HCT116 (cell line): ENCODE measurements at regions not wholly inside any gene's neighbourhood (a gene's known extent, or its start where the extent isn't known, plus 50 kb on each side); places are given as distances from the start of the nearest gene placed in this dataset.

Experiments used
- ATAC-seq: fragments of 200-7000 bp; cut with Tn5 transposase; 2 replicates; pipeline ENCODE4 v1.9.1; 2020; ENCODE audit warnings: mild to moderate bottlenecking, moderate library complexity
- BruUV-seq: library from RNA; stranded (reverse); fragments of 400-500 nt; replicated peaks from 2 replicates; lab custom pipeline; 2021; lab: Mats Ljungman, UMichigan
- CTCF ChIA-PET: fragments of 300-600 bp; sonication (Branson Sonifier 250); formaldehyde crosslinking; loops from one replicate; lab custom pipeline; 2021; ENCODE audit warnings: antibody characterized with exemption; lab: Charles Lee
- POLR2A ChIA-PET: fragments of 300-600, 350-600 bp; sonication (Branson Sonifier 250); formaldehyde crosslinking; loops from one replicate; lab custom pipeline; 2021; ENCODE audit warnings: antibody characterized with exemption; lab: Charles Lee
- RAD21 ChIA-PET, 2 experiments: fragments of 300-600 bp; sonication (Branson Sonifier 250); formaldehyde crosslinking; loops; one replicate each; lab custom pipeline; 2023; ENCODE audit warnings: low total read pairs in 2 of 2; ENCODE audit not compliant: uncharacterized antibody in 2 of 2, unreplicated experiment in 2 of 2, low non-redundant PET in 1 of 2; lab: Charles Lee
- DNase-seq: peaks from one replicate; pipeline ENCODE4 v3.0.0-alpha.2; 2010; ENCODE audit warnings: low read depth, low spot score
- H2AFZ ChIP-seq: fragments of 200-600 bp; shearing (Covaris generic), sonication (generic); 2 replicates; pipeline ENCODE4 v1.6.1; 2017; ENCODE audit warnings: low read depth, mixed run types, mixed read lengths, antibody characterized with exemption, low read length; ENCODE audit not compliant: poor library complexity, severe bottlenecking
- H3K27ac ChIP-seq: 2 replicates; pipeline ENCODE4 v1.5.1; 2012; ENCODE audit warnings: low read depth, low read length
- H3K27me3 ChIP-seq: fragments of 200-600 bp; sonication (generic); 2 replicates; pipeline ENCODE4 v1.6.1; 2016; ENCODE audit warnings: mixed run types, low read length, mixed read lengths; ENCODE audit not compliant: insufficient read depth
- H3K36me3 ChIP-seq, 2 experiments: fragments of 200-500 bp in 1 of 2; fragments of 200-600 bp in 1 of 2; sonication (Bioruptor generic) in 1 of 2; sonication (generic) in 1 of 2; 2 replicates each; pipeline versions ENCODE4 v1.5.1 to v1.6.1; 2014 to 2016; ENCODE audit warnings: low read length in 2 of 2, inconsistent platforms in 1 of 2, mixed read lengths in 1 of 2, mixed run types in 1 of 2; ENCODE audit not compliant: insufficient read depth in 2 of 2, control insufficient read depth in 1 of 2
- H3K4me1 ChIP-seq, 2 experiments: fragments of 200-600 bp in 1 of 2; sonication (generic) in 1 of 2; 2 replicates each; pipeline versions ENCODE4 v1.5.1 to v1.6.1; 2012 to 2017; ENCODE audit warnings: low read length in 2 of 2, inconsistent platforms in 1 of 2, mild to moderate bottlenecking in 1 of 2, mixed read lengths in 1 of 2, mixed run types in 1 of 2, moderate library complexity in 1 of 2; ENCODE audit not compliant: insufficient read depth in 2 of 2, control insufficient read depth in 1 of 2
- H3K4me2 ChIP-seq: fragments of 200-600 bp; sonication (generic); 2 replicates; pipeline ENCODE4 v1.6.1; 2017; ENCODE audit warnings: mixed run types, low read length, mixed read lengths
- H3K4me3 ChIP-seq, 2 experiments: fragments of 200-600 bp in 1 of 2; sonication (generic) in 1 of 2; replicated peaks in 1 of 2; 2 replicates each; pipeline ENCODE4 v1.5.1; 2011 to 2016; ENCODE audit warnings: low read length in 2 of 2, control low read depth in 1 of 2, low read depth in 1 of 2, mild to moderate bottlenecking in 1 of 2, mixed read lengths in 1 of 2, mixed run types in 1 of 2
- H3K79me2 ChIP-seq: fragments of 200-600 bp; sonication (generic); 2 replicates; pipeline ENCODE4 v1.6.1; 2017; ENCODE audit warnings: mild to moderate bottlenecking, mixed run types, low read length, moderate library complexity, mixed read lengths; ENCODE audit not compliant: insufficient read depth
- H3K9ac ChIP-seq: fragments of 200-600 bp; sonication (generic); 2 replicates; pipeline ENCODE4 v1.6.1; 2016; ENCODE audit warnings: low read length, mixed read lengths
- H3K9me2 ChIP-seq: fragments of 200-600 bp; sonication (generic), shearing (Covaris generic); 2 replicates; pipeline ENCODE4 v1.6.1; 2017; ENCODE audit warnings: mixed run types, mild to moderate bottlenecking, moderate library complexity; ENCODE audit not compliant: insufficient read depth
- H3K9me3 ChIP-seq, 2 experiments: fragments of 200-500 bp in 1 of 2; fragments of 200-600 bp in 1 of 2; sonication (Bioruptor generic) in 1 of 2; sonication (generic) in 1 of 2; 2 replicates each; pipeline ENCODE4 v1.6.1; 2014 to 2017; ENCODE audit warnings: low read length in 2 of 2, mixed read lengths in 2 of 2, inconsistent platforms in 1 of 2, low read depth in 1 of 2, mild to moderate bottlenecking in 1 of 2, mixed run types in 1 of 2, moderate library complexity in 1 of 2; ENCODE audit not compliant: control insufficient read depth in 1 of 2, insufficient read depth in 1 of 2
- H4K20me1 ChIP-seq: fragments of 200-600 bp; sonication (generic), shearing (Covaris generic); 2 replicates; pipeline ENCODE4 v1.6.1; 2017; ENCODE audit warnings: mixed run types, mild to moderate bottlenecking, moderate library complexity; ENCODE audit not compliant: insufficient read depth
- CEBPB ChIP-seq: IDR thresholded peaks from 2 replicates; pipeline ENCODE4 v1.6.1; 2012; ENCODE audit warnings: low read depth
- EGR1 ChIP-seq: IDR thresholded peaks from 2 replicates; pipeline ENCODE4 v1.6.1; 2012; ENCODE audit warnings: low read depth
- ELF1 ChIP-seq: IDR thresholded peaks from 2 replicates; pipeline ENCODE4 v1.6.1; 2012; ENCODE audit warnings: low read depth, borderline replicate concordance
- EZH2 ChIP-seq: fragments of 200-600 bp; sonication (generic); IDR thresholded peaks from 2 replicates; pipeline ENCODE4 v1.6.1; 2017; ENCODE audit warnings: antibody characterized with exemption, mixed run types
- JUND ChIP-seq: IDR thresholded peaks from 2 replicates; pipeline ENCODE4 v1.6.1; 2012
- POLR2A ChIP-seq: IDR thresholded peaks from 2 replicates; pipeline ENCODE4 v1.7.0; 2011; ENCODE audit warnings: borderline replicate concordance; ENCODE audit not compliant: insufficient read depth, insufficient read length; ENCODE audit errors: extremely low read depth
- POLR2AphosphoS5 ChIP-seq: IDR thresholded peaks from 2 replicates; pipeline ENCODE4 v1.6.1; 2011; ENCODE audit warnings: mild to moderate bottlenecking, low read depth, low read length, moderate library complexity
- RAD21 ChIP-seq: IDR thresholded peaks from 2 replicates; pipeline ENCODE4 v1.6.1; 2012; ENCODE audit warnings: low read depth, mild to moderate bottlenecking
- SIN3A ChIP-seq: IDR thresholded peaks from 2 replicates; pipeline ENCODE4 v1.6.1; 2012; ENCODE audit warnings: low read depth
- SRF ChIP-seq: IDR thresholded peaks from 2 replicates; pipeline ENCODE4 v1.6.1; 2012; ENCODE audit warnings: low read depth
- TCF7L2 ChIP-seq: IDR thresholded peaks from 2 replicates; pipeline ENCODE4 v1.7.0; 2011; ENCODE audit warnings: borderline replicate concordance, inconsistent platforms; ENCODE audit not compliant: insufficient read depth, insufficient read length; ENCODE audit errors: extremely low read depth
- YY1 ChIP-seq: IDR thresholded peaks from 2 replicates; pipeline ENCODE4 v1.6.1; 2011; ENCODE audit warnings: low read length, low read depth, moderate library complexity, mild to moderate bottlenecking; ENCODE audit not compliant: insufficient replicate concordance; ENCODE audit errors: extremely low read depth
- ZFX ChIP-seq: fragments of 450-650 bp; IDR thresholded peaks from 2 replicates; pipeline ENCODE4 v1.6.1; 2017
- ZNF274 ChIP-seq: fragments of 200-500 bp; sonication (Bioruptor generic); IDR thresholded peaks from 2 replicates; pipeline ENCODE4 v1.6.1; 2014; ENCODE audit warnings: mild to moderate bottlenecking, low read depth, low read length, inconsistent platforms
- intact Hi-C: fragments of 100-400 bp; cut with micrococcal nuclease; formaldehyde crosslinking; loops from 2 replicates; pipeline ENCODE4 v1.10.0; 2022
- TF ChIP-seq, protein P1 (sequence below): IDR thresholded peaks from 2 replicates; pipeline ENCODE4 v1.6.1; 2012
- TF ChIP-seq, protein P2 (sequence below): IDR thresholded peaks from 2 replicates; pipeline ENCODE4 v1.6.1; 2012
- TF ChIP-seq, protein P3 (sequence below): IDR thresholded peaks from 2 replicates; pipeline ENCODE4 v1.6.1; 2011; ENCODE audit warnings: mild to moderate bottlenecking, low read length, moderate library complexity; ENCODE audit not compliant: insufficient replicate concordance; ENCODE audit errors: extremely low read depth

DNA sequence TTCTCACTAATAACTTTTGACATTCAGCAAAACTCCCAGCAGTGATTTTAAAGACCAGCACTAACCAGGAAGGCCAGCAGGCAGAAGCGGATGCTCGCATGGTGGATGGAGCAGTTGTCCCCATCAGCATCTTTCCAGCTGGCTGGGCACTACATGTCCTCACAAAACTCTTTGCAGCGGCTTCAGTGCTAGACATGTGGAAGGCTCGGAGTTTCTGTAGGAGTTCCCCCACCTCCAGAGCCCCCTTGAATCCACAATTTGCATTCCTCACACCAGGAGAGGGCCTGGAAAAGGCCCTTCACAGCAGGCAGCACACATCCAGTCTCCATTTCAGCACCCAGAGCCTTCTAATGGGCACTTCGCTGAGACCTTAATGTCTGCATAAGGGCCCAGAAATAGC is 85.6 kb downstream of the APTX start:
- Histone ChIP-seq H3K9me3 (no peaks in the 10 kb centered on the region), H4K20me1 (no peaks in the 10 kb centered on the region), H2AFZ (no peak overlapping the region), H3K36me3 (no peaks in the 10 kb centered on the region), H3K4me3 (no peak overlapping the region), H3K27me3 (no peaks in the 10 kb centered on the region), H3K79me2 (no peaks in the 10 kb centered on the region), H3K4me1 (no peaks in the 10 kb centered on the region), H3K9me2 (no peaks in the 10 kb centered on the region), H3K9ac (no peak overlapping the region), H3K27ac (no peak overlapping the region), H3K4me2 (no peak overlapping the region)
- intact Hi-C loops = no loop called here
- ATAC-seq (no peak), DNase-seq (no peak)
- ChIA-PET POLR2A (no interaction called here), CTCF (no interaction called here), RAD21 (no interaction called here)
- TF ChIP-seq SRF (no peak), POLR2A (no peak), RAD21 (no peak), EGR1 (no peak), CEBPB (no peak), SIN3A (no peak), YY1 (no peak), ELF1 (no peak), ZFX (no peak), TCF7L2 (no peak), EZH2 (no peak), JUND (no peak), POLR2AphosphoS5 (no peak), ZNF274 (no peak)
- TF ChIP-seq, protein P1, sequence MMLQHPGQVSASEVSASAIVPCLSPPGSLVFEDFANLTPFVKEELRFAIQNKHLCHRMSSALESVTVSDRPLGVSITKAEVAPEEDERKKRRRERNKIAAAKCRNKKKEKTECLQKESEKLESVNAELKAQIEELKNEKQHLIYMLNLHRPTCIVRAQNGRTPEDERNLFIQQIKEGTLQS = no peak
- TF ChIP-seq, protein P2, sequence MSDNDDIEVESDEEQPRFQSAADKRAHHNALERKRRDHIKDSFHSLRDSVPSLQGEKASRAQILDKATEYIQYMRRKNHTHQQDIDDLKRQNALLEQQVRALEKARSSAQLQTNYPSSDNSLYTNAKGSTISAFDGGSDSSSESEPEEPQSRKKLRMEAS = no peak
- TF ChIP-seq, protein P3, sequence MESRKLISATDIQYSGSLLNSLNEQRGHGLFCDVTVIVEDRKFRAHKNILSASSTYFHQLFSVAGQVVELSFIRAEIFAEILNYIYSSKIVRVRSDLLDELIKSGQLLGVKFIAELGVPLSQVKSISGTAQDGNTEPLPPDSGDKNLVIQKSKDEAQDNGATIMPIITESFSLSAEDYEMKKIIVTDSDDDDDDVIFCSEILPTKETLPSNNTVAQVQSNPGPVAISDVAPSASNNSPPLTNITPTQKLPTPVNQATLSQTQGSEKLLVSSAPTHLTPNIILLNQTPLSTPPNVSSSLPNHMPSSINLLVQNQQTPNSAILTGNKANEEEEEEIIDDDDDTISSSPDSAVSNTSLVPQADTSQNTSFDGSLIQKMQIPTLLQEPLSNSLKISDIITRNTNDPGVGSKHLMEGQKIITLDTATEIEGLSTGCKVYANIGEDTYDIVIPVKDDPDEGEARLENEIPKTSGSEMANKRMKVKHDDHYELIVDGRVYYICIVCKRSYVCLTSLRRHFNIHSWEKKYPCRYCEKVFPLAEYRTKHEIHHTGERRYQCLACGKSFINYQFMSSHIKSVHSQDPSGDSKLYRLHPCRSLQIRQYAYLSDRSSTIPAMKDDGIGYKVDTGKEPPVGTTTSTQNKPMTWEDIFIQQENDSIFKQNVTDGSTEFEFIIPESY = no peak
- no TSS peak for BruUV-seq
